ENCODE measurements at regions not wholly inside any gene's neighbourhood (a gene's known extent, or its start where the extent isn't known, plus 50 kb on each side); places are given as distances from the start of the nearest gene placed in this dataset.

DNA sequence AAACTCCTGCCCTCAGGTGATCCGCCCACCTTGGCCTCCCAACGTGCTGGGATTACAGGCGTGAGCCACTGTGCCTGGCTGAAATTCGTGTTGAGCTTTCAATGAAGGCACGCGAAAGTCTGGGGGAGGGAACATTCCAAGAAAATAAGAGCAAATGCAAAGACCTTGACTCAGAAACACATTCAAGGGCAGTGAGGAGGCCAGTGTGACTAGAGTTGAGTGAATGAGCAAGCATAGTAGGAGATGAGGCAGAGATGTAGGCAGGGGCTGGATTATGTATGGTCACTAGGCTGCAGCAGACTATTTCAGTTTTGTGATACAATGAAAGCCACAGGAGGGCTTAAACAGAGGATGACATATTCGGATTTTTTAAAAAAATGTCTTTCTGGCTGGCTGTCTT, 67.0 kb downstream of the SCN11A start:
- TF ChIP-seq, protein P1, sequence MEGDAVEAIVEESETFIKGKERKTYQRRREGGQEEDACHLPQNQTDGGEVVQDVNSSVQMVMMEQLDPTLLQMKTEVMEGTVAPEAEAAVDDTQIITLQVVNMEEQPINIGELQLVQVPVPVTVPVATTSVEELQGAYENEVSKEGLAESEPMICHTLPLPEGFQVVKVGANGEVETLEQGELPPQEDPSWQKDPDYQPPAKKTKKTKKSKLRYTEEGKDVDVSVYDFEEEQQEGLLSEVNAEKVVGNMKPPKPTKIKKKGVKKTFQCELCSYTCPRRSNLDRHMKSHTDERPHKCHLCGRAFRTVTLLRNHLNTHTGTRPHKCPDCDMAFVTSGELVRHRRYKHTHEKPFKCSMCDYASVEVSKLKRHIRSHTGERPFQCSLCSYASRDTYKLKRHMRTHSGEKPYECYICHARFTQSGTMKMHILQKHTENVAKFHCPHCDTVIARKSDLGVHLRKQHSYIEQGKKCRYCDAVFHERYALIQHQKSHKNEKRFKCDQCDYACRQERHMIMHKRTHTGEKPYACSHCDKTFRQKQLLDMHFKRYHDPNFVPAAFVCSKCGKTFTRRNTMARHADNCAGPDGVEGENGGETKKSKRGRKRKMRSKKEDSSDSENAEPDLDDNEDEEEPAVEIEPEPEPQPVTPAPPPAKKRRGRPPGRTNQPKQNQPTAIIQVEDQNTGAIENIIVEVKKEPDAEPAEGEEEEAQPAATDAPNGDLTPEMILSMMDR (IDR thresholded peaks at IDR 0.05; ENCODE audit: low read length), result no peak
- no peak for TF ChIP-seq EZH2 (IDR thresholded peaks at IDR 0.05; ENCODE audit: borderline replicate concordance, low read length)

Measured in OCI-LY1 (cell line).